Endothelial cell of umbilical vein (primary cell): ENCODE measurements at regions not wholly inside any gene's neighbourhood (a gene's known extent, or its start where the extent isn't known, plus 50 kb on each side); places are given as distances from the start of the nearest gene placed in this dataset.

Source experiments
- BruUV-seq: library from RNA; stranded (reverse); fragments of 400-500 nt; replicated peaks from 2 replicates; lab custom pipeline; 2021; lab: Mats Ljungman, UMichigan
- CTCF ChIA-PET: fragments of 300-600, 350-600 bp; sonication (Branson Sonifier 250); formaldehyde crosslinking; loops from one replicate; lab custom pipeline; 2021; ENCODE audit warnings: antibody characterized with exemption, inconsistent platforms; lab: Charles Lee
- POLR2A ChIA-PET: fragments of 300-600, 350-600 bp; sonication (Branson Sonifier 250); formaldehyde crosslinking; loops from one replicate; lab custom pipeline; 2021; ENCODE audit warnings: antibody characterized with exemption, inconsistent platforms; lab: Charles Lee
- DNase-seq: peaks from one replicate; pipeline ENCODE4 v3.0.0-alpha.2; 2011; ENCODE audit warnings: low read depth, low spot score
- FAIRE-seq: peaks from 2 replicates; lab custom pipeline; 2011; peaks lifted over from hg19 to GRCh38; lab: Jason Lieb, UNC
- H2AFZ ChIP-seq: 2 replicates; pipeline ENCODE4 v1.6.0; 2012; ENCODE audit warnings: low read depth, low read length, control low read depth, inconsistent platforms
- H3K27ac ChIP-seq: 2 replicates; pipeline ENCODE4 v1.5.1; 2011; ENCODE audit warnings: low read depth, mild to moderate bottlenecking, control low read depth, low read length, moderate library complexity; ENCODE audit not compliant: insufficient read depth
- H3K27me3 ChIP-seq, 2 experiments: 2 replicates each; pipeline versions ENCODE4 v1.6.0 to v1.6.1; 2011; ENCODE audit warnings: low read length in 2 of 2, mixed read lengths in 1 of 2; ENCODE audit not compliant: control insufficient read depth in 2 of 2, insufficient read depth in 2 of 2
- H3K36me3 ChIP-seq, 2 experiments: 2 replicates in 1 of 2; 3 replicates in 1 of 2; pipeline ENCODE4 v1.5.1; 2011; ENCODE audit warnings: low read length in 2 of 2, mild to moderate bottlenecking in 1 of 2, moderate library complexity in 1 of 2; ENCODE audit not compliant: control insufficient read depth in 2 of 2, insufficient read depth in 2 of 2; ENCODE audit errors: extremely low read depth in 1 of 2
- H3K4me1 ChIP-seq: 3 replicates; pipeline ENCODE4 v1.5.1; 2011; ENCODE audit warnings: mild to moderate bottlenecking, low read length; ENCODE audit not compliant: control insufficient read depth, insufficient read depth; ENCODE audit errors: extremely low read depth
- H3K4me2 ChIP-seq: 2 replicates; pipeline ENCODE4 v1.6.1; 2011; ENCODE audit warnings: low read length, control low read depth, mixed read lengths; ENCODE audit not compliant: insufficient read depth
- H3K4me3 ChIP-seq, 3 experiments: fragments of 200-600 bp in 1 of 3; sonication (generic), shearing (Covaris generic) in 1 of 3; replicated peaks in 1 of 3; 2 replicates each; pipeline ENCODE4 v1.5.1; 2011 to 2016; ENCODE audit warnings: control low read depth in 3 of 3, low read length in 3 of 3, mild to moderate bottlenecking in 2 of 3, inconsistent platforms in 1 of 3, low read depth in 1 of 3, moderate library complexity in 1 of 3; ENCODE audit not compliant: insufficient read depth in 1 of 3
- H3K79me2 ChIP-seq: 2 replicates; pipeline ENCODE4 v1.6.0; 2012; ENCODE audit warnings: low read length, inconsistent platforms; ENCODE audit not compliant: control insufficient read depth, insufficient read depth
- H3K9ac ChIP-seq: replicated peaks from 2 replicates; pipeline ENCODE3; 2011; ENCODE audit warnings: low read length, control low read depth; ENCODE audit not compliant: insufficient read depth; ENCODE audit errors: extremely low read depth
- H3K9me1 ChIP-seq: replicated peaks from 3 replicates; pipeline ENCODE4 v1.6.0; 2011; ENCODE audit warnings: mild to moderate bottlenecking, low read length; ENCODE audit not compliant: control insufficient read depth, insufficient read depth; ENCODE audit errors: extremely low read depth
- H3K9me3 ChIP-seq: replicated peaks from 2 replicates; pipeline ENCODE4 v1.5.1; 2012; ENCODE audit warnings: low read length, inconsistent platforms; ENCODE audit not compliant: control insufficient read depth, insufficient read depth
- H4K20me1 ChIP-seq: replicated peaks from 2 replicates; pipeline ENCODE3; 2011; ENCODE audit warnings: mild to moderate bottlenecking, low read length; ENCODE audit not compliant: control insufficient read depth, insufficient read depth; ENCODE audit errors: extremely low read depth
- CTCF ChIP-seq, 2 donors: IDR thresholded peaks; 1 replicate in 1 of 2; 2 replicates in 1 of 2; pipeline ENCODE4 v1.5.1; 2011; ENCODE audit warnings: low read length in 2 of 2, mild to moderate bottlenecking in 2 of 2, moderate library complexity in 2 of 2, control low read depth in 1 of 2, inconsistent platforms in 1 of 2, low read depth in 1 of 2; ENCODE audit not compliant: insufficient read depth in 1 of 2; ENCODE audit errors: extremely low read depth in 1 of 2
- EZH2 ChIP-seq: IDR thresholded peaks from 2 replicates; pipeline ENCODE4 v1.6.1; 2012; ENCODE audit warnings: borderline replicate concordance, low read depth, mild to moderate bottlenecking, moderate library complexity, low read length, inconsistent platforms; ENCODE audit not compliant: severe bottlenecking
- FOS ChIP-seq: IDR thresholded peaks from 2 replicates; pipeline ENCODE4 v1.6.1; 2011; ENCODE audit warnings: mild to moderate bottlenecking, low read length, moderate library complexity, borderline replicate concordance; ENCODE audit not compliant: insufficient read depth
- GATA2 ChIP-seq: IDR thresholded peaks from 2 replicates; pipeline ENCODE4 v1.7.0; 2011; ENCODE audit warnings: low read depth, mild to moderate bottlenecking, moderate library complexity, mixed read lengths, low read length; ENCODE audit not compliant: insufficient read length, insufficient read depth
- JUN ChIP-seq: IDR thresholded peaks from 2 replicates; pipeline ENCODE4 v1.6.1; 2011; ENCODE audit warnings: borderline replicate concordance, low read depth; ENCODE audit not compliant: insufficient read length, insufficient read depth
- MAX ChIP-seq: IDR thresholded peaks from 2 replicates; pipeline ENCODE4 v1.6.1; 2011; ENCODE audit not compliant: insufficient read depth, insufficient read length
- MYC ChIP-seq: IDR thresholded peaks from one replicate; pipeline ENCODE4 v1.6.1; 2011; ENCODE audit warnings: mild to moderate bottlenecking, low read depth, low read length
- POLR2A ChIP-seq: IDR thresholded peaks from 2 replicates; pipeline ENCODE4 v1.6.1; 2012; ENCODE audit warnings: low read depth, mild to moderate bottlenecking, control low read depth, low read length
- POLR2AphosphoS5 ChIP-seq: IDR thresholded peaks from 2 replicates; pipeline ENCODE4 v1.6.1; 2012; ENCODE audit warnings: low read depth, mild to moderate bottlenecking, control low read depth, low read length, moderate library complexity; ENCODE audit not compliant: insufficient read depth
- dilution Hi-C: fragments of 300-500 bp; cut with MboI; formaldehyde crosslinking; loops from one replicate; pipeline ENCODE4 v1.15.0; 2019; ENCODE audit warnings: low sequenced_read_pairs; ENCODE audit not compliant: extremely low pct_ligation_motif_present
- intact Hi-C: fragments of 100-400 bp; cut with micrococcal nuclease; formaldehyde crosslinking; loops from one replicate; pipeline ENCODE4 v1.10.0; 2022

- Histone ChIP-seq H3K27ac (peak overlapping the region; percentile 76), H3K27me3 (no peaks in the 10 kb centered on the region), H3K4me1 (peaks cover 22% of the 10 kb centered on the region), H3K9me1 (no peaks in the 10 kb centered on the region), H4K20me1 (no peaks in the 10 kb centered on the region), H3K79me2 (no peaks in the 10 kb centered on the region), H3K4me3 (no peak overlapping the region), H3K36me3 (no peaks in the 10 kb centered on the region), H3K4me2 (no peak overlapping the region), H2AFZ (no peak overlapping the region), H3K9me3 (no peaks in the 10 kb centered on the region), H3K9ac (peak overlapping the region; percentile 40)
- FAIRE-seq (peak; percentile 91), DNase-seq (peak; percentile 94)
- dilution Hi-C loops, result no loop called here
- CTCF ChIA-PET, result interaction anchor here (0.7 to 2.2 kb wide), 14 partner anchors 9 to 237 kb away, joined by 3 to 16 read pairs (median 5); no protein-coding TSS in a partner anchor
- intact Hi-C loops, result loop anchor here (1.0 to 2.0 kb wide), 5 partner anchors 13 to 43 kb away; no protein-coding TSS in a partner anchor
- no peak for TF ChIP-seq POLR2A
- peak; percentile 62 for TF ChIP-seq FOS
- TF ChIP-seq JUN, result peak; percentile 60
- TF ChIP-seq EZH2, result no peak
- no peak for TF ChIP-seq MAX
- no peak for TF ChIP-seq CTCF (IDR thresholded peaks at IDR 0.05; ENCODE audit: extremely low read depth in 1 of 2, insufficient read depth in 1 of 2, low read depth in 1 of 2, low read length in 2 of 2)
- no peak for TF ChIP-seq MYC
- TF ChIP-seq POLR2AphosphoS5, result no peak
- no peak for TF ChIP-seq GATA2
- POLR2A ChIA-PET, result interaction anchor here (0.5 to 1.3 kb wide), 3 partner anchors 16 to 102 kb away, joined by 4 to 5 read pairs (median 5); no protein-coding TSS in a partner anchor
- no TSS peak for BruUV-seq
Measured at GRCh38 chr1:8077120-8077573, 51.0 kb upstream of the ERRFI1 start.
